Spinal cord (tissue), 9 donors: ENCODE measurements at regions not wholly inside any gene's neighbourhood (a gene's known extent, or its start where the extent isn't known, plus 50 kb on each side); places are given as distances from the start of the nearest gene placed in this dataset.

ENCODE experiments used
- DNase-seq, 6 donors: peaks; one replicate each; pipeline versions ENCODE4 v3.0.0 to v3.0.0-alpha.2; 2013 to 2015; ENCODE audit warnings: low spot score in 6 of 6, low read depth in 4 of 6
- H3K27ac ChIP-seq: one replicate; pipeline ENCODE4 v1.5.1; 2013; ENCODE audit warnings: low read depth, low read length, control low read depth
- H3K27me3 ChIP-seq: one replicate; pipeline ENCODE4 v1.6.1; 2013; ENCODE audit warnings: low read length; ENCODE audit not compliant: control insufficient read depth, insufficient read depth
- H3K36me3 ChIP-seq: one replicate; pipeline ENCODE4 v1.6.1; 2013; ENCODE audit warnings: low read length; ENCODE audit not compliant: control insufficient read depth, insufficient read depth
- H3K4me1 ChIP-seq: one replicate; pipeline ENCODE4 v1.6.1; 2013; ENCODE audit warnings: low read length; ENCODE audit not compliant: control insufficient read depth, insufficient read depth
- H3K4me3 ChIP-seq: one replicate; pipeline ENCODE4 v1.5.1; 2013; ENCODE audit warnings: low read depth, low read length, control low read depth
- H3K9me3 ChIP-seq: one replicate; pipeline ENCODE4 v1.6.1; 2013; ENCODE audit warnings: low read length; ENCODE audit not compliant: control insufficient read depth, insufficient read depth
- WGBS: methylation state at CpG from one replicate; pipeline ENCODE4 v1.1.5; 2013; ENCODE audit warnings: missing lambda C conversion rate; ENCODE audit not compliant: insufficient coverage; 5-methylcytosine and 5-hydroxymethylcytosine counted together
- donor health status: healthy.

DNA sequence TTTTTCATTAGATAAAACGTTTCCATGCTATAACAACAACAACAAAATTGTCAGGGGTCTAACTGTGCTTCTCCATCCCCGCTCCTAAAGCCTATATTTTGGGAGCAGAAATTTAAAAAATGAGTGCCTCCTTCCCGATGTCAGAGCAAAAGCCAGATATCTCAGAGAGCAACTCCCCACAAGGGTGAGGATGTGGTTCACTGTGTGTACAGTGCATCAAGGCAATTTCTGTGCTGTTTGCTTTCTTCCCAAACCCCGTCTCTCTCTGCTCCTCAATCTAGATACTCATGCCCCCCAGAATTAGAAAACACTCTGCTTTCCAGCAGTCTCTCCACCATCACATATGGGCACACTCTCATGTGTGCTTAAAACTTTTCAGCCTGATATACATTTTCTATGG is 76.7 kb upstream of the MBNL1 start:
- DNase-seq: no peak
- Histone ChIP-seq H3K9me3 (no peaks in the 10 kb centered on the region), H3K27ac (no peak overlapping the region), H3K4me3 (no peak overlapping the region), H3K36me3 (no peaks in the 10 kb centered on the region), H3K27me3 (no peaks in the 10 kb centered on the region), H3K4me1 (no peaks in the 10 kb centered on the region)
- 83% methylated on average over 2 of the region's 4 CpGs for WGBS

DNA sequence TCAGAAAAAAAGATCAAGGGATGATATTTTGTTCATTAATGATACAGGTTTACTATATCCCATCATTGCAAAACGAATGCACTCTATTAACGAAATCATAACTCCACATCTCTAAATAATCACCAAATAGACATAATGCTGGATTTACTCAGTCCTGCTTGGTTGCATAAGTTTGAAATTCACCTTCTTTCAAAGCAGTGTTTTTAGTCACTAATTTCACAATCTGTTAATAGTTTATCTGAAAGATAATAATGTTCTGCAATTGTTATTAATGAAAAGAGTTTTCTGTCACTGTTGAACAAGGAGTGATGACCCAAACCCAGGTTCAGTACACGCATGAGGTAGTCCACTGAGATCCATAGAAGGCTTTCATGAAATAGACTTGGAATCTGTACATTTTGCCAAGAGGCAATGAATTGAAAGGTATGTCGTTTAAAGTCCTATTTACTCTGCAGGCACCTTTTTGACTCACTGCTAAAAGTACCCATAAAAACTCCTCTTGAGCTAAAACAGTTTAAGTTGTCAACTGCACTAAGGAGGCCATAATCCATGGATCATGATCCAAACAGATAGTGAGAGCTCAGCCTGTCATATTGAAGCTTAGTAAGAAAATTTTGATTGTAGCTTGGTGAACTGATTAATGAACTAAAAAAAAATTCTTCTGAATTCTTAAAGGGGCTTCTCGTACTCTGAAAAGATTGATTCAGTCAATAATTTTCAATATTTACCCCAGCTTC is 75.6 kb upstream of the MBNL1 start:
- no peaks in the 10 kb centered on the region for H3K36me3 ChIP-seq
- no peak overlapping the region for H3K27ac ChIP-seq
- no peaks in the 10 kb centered on the region for H3K27me3 ChIP-seq
- no peaks in the 10 kb centered on the region for H3K9me3 ChIP-seq
- DNase-seq: no peak
- H3K4me3 ChIP-seq: no peak overlapping the region
- WGBS: no CpG with 5 or more reads among the region's 5 CpGs
- H3K4me1 ChIP-seq: no peaks in the 10 kb centered on the region

DNA sequence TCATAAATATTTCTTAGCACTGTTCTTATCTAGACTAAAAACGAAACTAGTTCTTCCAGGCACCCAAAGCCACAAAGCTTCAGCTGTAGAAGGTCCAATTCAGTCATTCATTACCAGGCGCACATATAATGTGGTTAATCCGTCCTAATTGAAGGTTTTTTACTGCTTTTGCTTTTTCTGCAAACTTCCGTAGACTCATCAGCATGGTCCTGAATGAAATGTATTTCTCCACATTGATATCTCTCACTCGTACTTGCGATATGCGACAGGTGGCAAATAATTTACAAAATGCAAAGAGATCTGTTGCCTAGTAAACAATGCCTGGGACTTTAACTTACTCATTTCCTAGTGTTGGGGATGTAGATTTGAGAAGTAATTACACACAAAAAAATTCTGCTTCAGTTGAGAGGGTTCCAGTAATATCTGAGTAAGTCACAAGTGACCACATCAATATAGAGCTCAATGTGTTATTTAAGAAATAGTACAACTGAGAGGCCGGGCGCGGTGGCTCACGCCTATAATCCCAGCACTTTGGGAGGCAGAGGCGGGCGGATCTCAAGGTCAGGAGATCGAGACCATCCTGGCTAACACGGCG is 75.0 kb upstream of the MBNL1 start:
- Histone ChIP-seq H3K4me1 (no peaks in the 10 kb centered on the region), H3K36me3 (no peaks in the 10 kb centered on the region), H3K4me3 (no peak overlapping the region), H3K27me3 (no peaks in the 10 kb centered on the region), H3K9me3 (no peaks in the 10 kb centered on the region), H3K27ac (no peak overlapping the region)
- no peak for DNase-seq
- 82% methylated on average over 3 of the region's 16 CpGs for WGBS

DNA sequence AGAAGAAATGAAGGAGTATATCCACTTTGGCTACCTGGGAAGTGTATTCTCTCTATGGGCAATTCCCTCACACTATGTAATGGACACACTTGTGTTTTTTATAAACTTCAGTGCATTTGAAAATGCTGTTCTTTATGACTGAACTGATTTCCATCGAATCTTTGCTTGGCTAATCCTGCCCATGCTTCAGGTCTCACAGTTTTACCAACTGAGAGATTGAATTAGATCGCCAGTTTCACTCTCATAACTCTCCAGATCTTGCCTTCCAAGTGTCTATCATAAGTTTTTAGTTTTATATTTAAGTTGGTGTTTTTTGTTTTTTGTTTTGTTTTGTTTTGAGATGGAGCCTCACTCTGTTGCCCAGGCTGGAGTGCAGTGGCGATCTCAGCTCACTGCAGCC is 73.5 kb upstream of the MBNL1 start:
- no peaks in the 10 kb centered on the region for H3K27me3 ChIP-seq
- H3K27ac ChIP-seq: no peak overlapping the region
- no peak overlapping the region for H3K4me3 ChIP-seq
- 100% methylated on average over 1 of the region's 3 CpGs for WGBS
- no peaks in the 10 kb centered on the region for H3K9me3 ChIP-seq
- no peaks in the 10 kb centered on the region for H3K4me1 ChIP-seq
- H3K36me3 ChIP-seq: no peaks in the 10 kb centered on the region
- no peak for DNase-seq

DNA sequence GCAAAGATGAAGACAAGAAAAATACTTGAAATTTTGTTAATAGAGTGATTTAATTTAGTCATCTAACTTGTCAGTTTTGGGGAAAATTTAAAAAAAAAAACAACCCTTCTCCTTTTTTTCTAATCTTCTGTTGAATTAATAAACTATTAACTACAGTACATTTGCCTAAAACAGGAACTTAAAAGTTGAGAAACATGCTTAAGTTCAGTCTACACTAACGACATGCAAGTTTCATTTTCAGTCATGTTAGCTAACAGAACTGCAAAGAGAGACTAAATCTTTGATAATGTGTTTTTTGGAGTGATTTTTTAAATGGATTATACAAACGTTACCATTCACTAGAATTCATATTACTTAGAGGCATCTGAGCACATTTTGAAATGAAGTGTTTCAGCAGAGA is 71.9 kb upstream of the MBNL1 start:
- H3K36me3 ChIP-seq: no peaks in the 10 kb centered on the region
- no peaks in the 10 kb centered on the region for H3K27me3 ChIP-seq
- H3K4me1 ChIP-seq: no peaks in the 10 kb centered on the region
- no CpG with 5 or more reads among the region's 2 CpGs for WGBS
- DNase-seq: no peak
- H3K27ac ChIP-seq: no peak overlapping the region
- H3K4me3 ChIP-seq: no peak overlapping the region
- H3K9me3 ChIP-seq: no peaks in the 10 kb centered on the region

DNA sequence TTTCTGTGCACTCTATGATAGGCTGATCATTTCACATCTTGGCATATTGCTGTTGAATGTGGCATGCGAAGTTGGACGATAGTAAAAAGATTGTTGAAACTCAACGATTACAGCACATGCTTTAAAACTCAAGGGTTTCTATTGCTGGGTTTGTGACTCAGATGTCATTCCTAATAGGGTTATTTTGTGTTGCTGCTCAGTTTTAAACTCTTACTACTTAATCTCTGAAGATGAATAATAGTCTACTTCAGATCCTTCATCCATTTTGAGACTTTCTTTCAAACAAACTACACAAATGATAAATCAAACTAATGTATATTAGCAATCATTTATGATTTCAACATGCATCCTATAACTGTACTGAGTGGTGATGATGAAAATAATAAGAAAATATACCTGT is 71.3 kb upstream of the MBNL1 start:
- Histone ChIP-seq H3K27ac (no peak overlapping the region), H3K9me3 (no peaks in the 10 kb centered on the region), H3K27me3 (no peaks in the 10 kb centered on the region), H3K4me1 (no peaks in the 10 kb centered on the region), H3K4me3 (no peak overlapping the region), H3K36me3 (no peaks in the 10 kb centered on the region)
- no CpG with 5 or more reads among the region's 3 CpGs for WGBS
- no peak for DNase-seq

DNA sequence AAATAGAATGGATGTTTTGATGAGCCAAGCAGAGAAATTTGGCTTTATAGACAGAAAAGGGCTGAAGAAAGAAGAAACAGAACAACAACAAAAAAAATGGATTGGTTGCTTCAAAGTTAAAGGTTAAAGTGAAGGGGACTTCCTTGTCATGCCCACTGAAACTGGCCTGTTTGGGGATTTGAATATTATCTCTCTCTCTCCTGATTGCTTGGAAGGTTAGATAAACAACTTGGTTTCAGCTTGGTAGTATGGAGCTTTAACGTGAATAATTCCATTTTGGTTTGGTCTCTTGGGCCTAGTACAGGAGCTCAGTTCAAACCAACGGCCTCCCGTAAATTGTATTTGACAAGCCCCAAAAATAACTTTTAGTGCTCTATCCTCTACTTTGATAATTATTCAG is 70.8 kb upstream of the MBNL1 start:
- Histone ChIP-seq H3K27me3 (no peaks in the 10 kb centered on the region), H3K4me1 (no peaks in the 10 kb centered on the region), H3K27ac (no peak overlapping the region), H3K36me3 (no peaks in the 10 kb centered on the region), H3K4me3 (no peak overlapping the region), H3K9me3 (no peaks in the 10 kb centered on the region)
- WGBS: no CpG with 5 or more reads among the region's 3 CpGs
- no peak for DNase-seq

DNA sequence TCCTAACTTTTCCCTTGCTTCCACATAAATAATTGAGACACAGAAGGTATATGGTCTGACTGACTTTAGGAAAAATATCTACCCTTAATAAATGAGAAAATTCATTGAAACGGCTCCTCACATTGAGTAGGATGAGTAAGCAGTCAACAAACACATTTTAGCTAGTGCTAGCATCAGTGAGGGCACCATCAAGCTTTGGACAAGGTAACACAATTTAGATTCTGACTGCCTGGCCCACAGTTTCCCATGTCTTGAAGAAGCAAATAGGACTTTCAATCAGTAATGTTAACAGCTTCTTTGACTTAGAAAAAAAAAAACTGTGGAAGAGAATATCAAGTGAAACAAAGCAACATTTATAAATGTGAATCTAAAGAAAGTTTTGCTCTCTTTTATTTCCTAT is 70.1 kb upstream of the MBNL1 start:
- Histone ChIP-seq H3K36me3 (no peaks in the 10 kb centered on the region), H3K27me3 (no peaks in the 10 kb centered on the region), H3K9me3 (no peaks in the 10 kb centered on the region), H3K4me3 (no peak overlapping the region), H3K27ac (no peak overlapping the region), H3K4me1 (no peaks in the 10 kb centered on the region)
- no peak for DNase-seq
- no CpG with 5 or more reads among the region's 1 CpG for WGBS

DNA sequence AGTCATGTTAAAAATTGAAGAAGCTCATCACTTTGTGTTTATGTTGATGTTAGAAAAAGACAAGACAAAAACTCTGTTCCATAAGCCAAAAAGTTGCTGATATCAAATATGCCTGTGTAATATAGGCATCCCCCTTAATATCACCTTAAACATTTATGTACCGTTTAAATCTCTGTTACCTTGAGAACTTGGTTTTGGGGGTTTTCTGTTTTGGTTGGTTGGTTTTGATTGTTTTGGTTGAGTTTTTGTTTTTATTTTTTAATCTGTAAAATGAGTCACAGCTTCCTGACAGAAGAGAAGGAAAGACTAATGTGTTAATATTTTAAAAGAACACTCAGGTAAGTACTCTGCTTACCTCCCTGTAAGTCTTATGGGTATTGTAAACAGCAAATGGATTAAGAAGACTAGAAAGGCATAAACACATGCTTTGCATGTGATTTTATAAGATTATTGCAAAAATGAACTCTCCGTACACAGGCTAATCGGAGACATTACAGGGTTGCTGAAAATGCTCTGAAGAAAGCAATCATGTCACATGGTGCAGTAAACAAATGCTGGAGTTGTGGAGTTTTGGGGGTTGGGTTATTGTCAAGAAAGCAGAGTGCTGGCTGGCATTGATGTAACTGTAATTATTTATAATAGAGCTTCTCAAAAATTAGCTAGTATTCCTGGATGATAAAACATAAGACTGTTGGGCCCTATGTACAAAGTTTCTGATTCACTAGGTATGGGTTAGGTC is 69.5 kb upstream of the MBNL1 start:
- Histone ChIP-seq H3K27me3 (no peaks in the 10 kb centered on the region), H3K9me3 (no peaks in the 10 kb centered on the region), H3K4me3 (no peak overlapping the region), H3K36me3 (no peaks in the 10 kb centered on the region), H3K4me1 (no peaks in the 10 kb centered on the region), H3K27ac (no peak overlapping the region)
- no peak for DNase-seq
- 94% methylated on average over 2 of the region's 3 CpGs for WGBS
